Astrocyte (in vitro differentiated cells and primary cell): ENCODE measurements at regions not wholly inside any gene's neighbourhood (a gene's known extent, or its start where the extent isn't known, plus 50 kb on each side); places are given as distances from the start of the nearest gene placed in this dataset.

Source experiments
- DNase-seq: peaks from one replicate; pipeline ENCODE4 v3.0.0-alpha.2; 2010; ENCODE audit warnings: low read depth
- FAIRE-seq: peaks from 2 replicates; lab custom pipeline; 2011; peaks lifted over from hg19 to GRCh38; lab: Jason Lieb, UNC
- H2AFZ ChIP-seq: 2 replicates; pipeline ENCODE4 v1.6.0; 2012; ENCODE audit warnings: low read depth, low read length, inconsistent platforms
- H3K27ac ChIP-seq: 2 replicates; pipeline ENCODE4 v1.5.1; 2011; ENCODE audit warnings: low read depth, low read length, inconsistent platforms
- H3K27me3 ChIP-seq: 2 replicates; pipeline ENCODE4 v1.6.0; 2011; ENCODE audit warnings: low read length, inconsistent platforms; ENCODE audit not compliant: insufficient read depth
- H3K36me3 ChIP-seq: 2 replicates; pipeline ENCODE4 v1.5.1; 2011; ENCODE audit warnings: low read length, inconsistent platforms; ENCODE audit not compliant: insufficient read depth
- H3K4me1 ChIP-seq: 2 replicates; pipeline ENCODE4 v1.5.1; 2011; ENCODE audit warnings: low read length, inconsistent platforms; ENCODE audit not compliant: insufficient read depth
- H3K4me2 ChIP-seq: 2 replicates; pipeline ENCODE4 v1.6.0; 2012; ENCODE audit warnings: low read length, inconsistent platforms
- H3K4me3 ChIP-seq: 2 replicates; pipeline ENCODE4 v1.5.1; 2011; ENCODE audit warnings: low read depth, mild to moderate bottlenecking, low read length, inconsistent platforms; ENCODE audit not compliant: insufficient read depth
- H3K79me2 ChIP-seq: 2 replicates; pipeline ENCODE4 v1.6.0; 2012; ENCODE audit warnings: mild to moderate bottlenecking, low read length, inconsistent platforms; ENCODE audit not compliant: insufficient read depth
- H3K9ac ChIP-seq: 2 replicates; pipeline ENCODE4 v1.6.0; 2012; ENCODE audit warnings: mild to moderate bottlenecking, low read length, inconsistent platforms
- H3K9me3 ChIP-seq: 2 replicates; pipeline ENCODE4 v1.5.1; 2012; ENCODE audit warnings: low read depth, mild to moderate bottlenecking, low read length, inconsistent platforms; ENCODE audit not compliant: insufficient read depth
- H4K20me1 ChIP-seq: 2 replicates; pipeline ENCODE4 v1.6.0; 2012; ENCODE audit warnings: low read length, inconsistent platforms; ENCODE audit not compliant: insufficient read depth
- H3K27ac Mint-ChIP-seq: one replicate; pipeline ENCODE4 v1.8.0; 2021; ENCODE audit warnings: mild to moderate bottlenecking, mixed read lengths; ENCODE audit not compliant: unreplicated experiment
- H3K27me3 Mint-ChIP-seq: one replicate; pipeline ENCODE4 v1.8.0; 2021; ENCODE audit warnings: low read depth, mixed read lengths; ENCODE audit not compliant: unreplicated experiment
- H3K36me3 Mint-ChIP-seq: one replicate; pipeline ENCODE4 v1.8.0; 2021; ENCODE audit warnings: low read depth, mixed read lengths; ENCODE audit not compliant: unreplicated experiment
- H3K4me1 Mint-ChIP-seq: one replicate; pipeline ENCODE4 v1.8.0; 2021; ENCODE audit warnings: low read depth, mixed read lengths; ENCODE audit not compliant: unreplicated experiment
- H3K4me3 Mint-ChIP-seq: one replicate; pipeline ENCODE4 v1.8.0; 2021; ENCODE audit warnings: mild to moderate bottlenecking, moderate library complexity, mixed read lengths; ENCODE audit not compliant: unreplicated experiment
- H3K9me3 Mint-ChIP-seq: one replicate; pipeline ENCODE4 v1.8.0; 2021; ENCODE audit warnings: mild to moderate bottlenecking, mixed read lengths; ENCODE audit not compliant: unreplicated experiment
- EZH2 ChIP-seq: IDR thresholded peaks from 2 replicates; pipeline ENCODE4 v1.6.1; 2012; ENCODE audit warnings: mild to moderate bottlenecking, low read length, inconsistent platforms; ENCODE audit not compliant: insufficient read depth
- TF ChIP-seq, protein P1 (sequence below): IDR thresholded peaks from 2 replicates; pipeline ENCODE4 v1.5.1; 2011; ENCODE audit warnings: low read depth, mild to moderate bottlenecking, inconsistent platforms, low read length, moderate library complexity; ENCODE audit not compliant: insufficient read depth

DNA sequence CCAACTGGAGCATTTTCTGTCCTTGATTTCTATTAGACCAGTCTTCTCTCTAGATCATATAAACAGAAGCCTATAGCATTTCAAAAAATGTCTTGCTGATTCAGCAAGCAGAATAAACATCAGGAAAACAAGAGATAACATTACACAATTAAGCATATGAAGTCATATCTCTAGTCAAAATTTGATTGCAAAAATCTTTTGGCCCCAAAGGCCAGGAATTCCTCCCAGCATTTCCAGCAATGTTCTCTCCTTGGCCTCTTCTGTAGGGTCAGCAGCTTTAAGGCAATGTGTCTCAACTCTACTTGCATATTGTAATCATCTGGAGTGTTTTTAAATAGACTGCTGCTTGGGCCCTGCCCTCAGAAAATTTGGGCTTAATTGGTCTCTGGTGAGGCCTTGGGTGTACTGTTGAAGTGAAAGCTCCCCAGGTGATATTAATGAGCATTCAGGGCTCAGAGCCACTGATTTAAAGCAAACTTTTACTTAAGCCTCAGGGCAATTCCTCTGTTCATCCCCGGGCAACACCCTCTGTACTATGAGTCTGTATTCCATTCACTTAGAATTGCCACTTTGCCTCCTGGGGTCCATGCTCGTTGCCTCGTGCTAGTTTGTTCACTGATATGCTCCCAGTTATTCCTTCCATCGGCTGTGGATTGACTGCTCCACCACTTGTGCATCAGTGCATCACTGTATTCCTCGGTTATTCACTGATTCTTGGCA, 1072.6 kb downstream of the ROBO2 start:
- DNase-seq = no peak
- Mint-ChIP-seq H3K4me1 (no peaks in the 10 kb centered on the region), H3K27me3 (no peaks in the 10 kb centered on the region), H3K9me3 (no peaks in the 10 kb centered on the region), H3K4me3 (no peak overlapping the region), H3K27ac (no peak overlapping the region), H3K36me3 (no peaks in the 10 kb centered on the region)
- no peaks in the 10 kb centered on the region for H3K79me2 ChIP-seq
- H2AFZ ChIP-seq = no peak overlapping the region
- H3K9ac ChIP-seq = no peak overlapping the region
- H3K4me1 ChIP-seq = no peaks in the 10 kb centered on the region
- no peak overlapping the region for H3K27ac ChIP-seq
- FAIRE-seq = no peak
- no peaks in the 10 kb centered on the region for H3K9me3 ChIP-seq
- no peak overlapping the region for H3K4me2 ChIP-seq
- H3K4me3 ChIP-seq = no peak overlapping the region
- H3K27me3 ChIP-seq = no peaks in the 10 kb centered on the region
- TF ChIP-seq, protein P1, sequence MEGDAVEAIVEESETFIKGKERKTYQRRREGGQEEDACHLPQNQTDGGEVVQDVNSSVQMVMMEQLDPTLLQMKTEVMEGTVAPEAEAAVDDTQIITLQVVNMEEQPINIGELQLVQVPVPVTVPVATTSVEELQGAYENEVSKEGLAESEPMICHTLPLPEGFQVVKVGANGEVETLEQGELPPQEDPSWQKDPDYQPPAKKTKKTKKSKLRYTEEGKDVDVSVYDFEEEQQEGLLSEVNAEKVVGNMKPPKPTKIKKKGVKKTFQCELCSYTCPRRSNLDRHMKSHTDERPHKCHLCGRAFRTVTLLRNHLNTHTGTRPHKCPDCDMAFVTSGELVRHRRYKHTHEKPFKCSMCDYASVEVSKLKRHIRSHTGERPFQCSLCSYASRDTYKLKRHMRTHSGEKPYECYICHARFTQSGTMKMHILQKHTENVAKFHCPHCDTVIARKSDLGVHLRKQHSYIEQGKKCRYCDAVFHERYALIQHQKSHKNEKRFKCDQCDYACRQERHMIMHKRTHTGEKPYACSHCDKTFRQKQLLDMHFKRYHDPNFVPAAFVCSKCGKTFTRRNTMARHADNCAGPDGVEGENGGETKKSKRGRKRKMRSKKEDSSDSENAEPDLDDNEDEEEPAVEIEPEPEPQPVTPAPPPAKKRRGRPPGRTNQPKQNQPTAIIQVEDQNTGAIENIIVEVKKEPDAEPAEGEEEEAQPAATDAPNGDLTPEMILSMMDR = no peak
- TF ChIP-seq EZH2 = no peak
- no peaks in the 10 kb centered on the region for H4K20me1 ChIP-seq
- no peaks in the 10 kb centered on the region for H3K36me3 ChIP-seq

- peaks cover 2% of the 10 kb centered on the region for H3K9me3 ChIP-seq
- H3K36me3 ChIP-seq = no peaks in the 10 kb centered on the region
- no peaks in the 10 kb centered on the region for H3K79me2 ChIP-seq
- H3K27ac Mint-ChIP-seq = no peak overlapping the region
- DNase-seq = no peak
- no peaks in the 10 kb centered on the region for H4K20me1 ChIP-seq
- H3K4me1 ChIP-seq = no peaks in the 10 kb centered on the region
- H3K9ac ChIP-seq = no peak overlapping the region
- no peak for FAIRE-seq
- H3K27ac ChIP-seq = no peak overlapping the region
- no peak overlapping the region for H3K4me2 ChIP-seq
- TF ChIP-seq EZH2 = no peak
- TF ChIP-seq, protein P1 = no peak
- H3K36me3 Mint-ChIP-seq = no peaks in the 10 kb centered on the region
- H3K4me3 ChIP-seq = no peak overlapping the region
- H3K4me1 Mint-ChIP-seq = no peaks in the 10 kb centered on the region
- H2AFZ ChIP-seq = no peak overlapping the region
- H3K27me3 ChIP-seq = no peaks in the 10 kb centered on the region
- H3K27me3 Mint-ChIP-seq = no peaks in the 10 kb centered on the region
- no peak overlapping the region for H3K4me3 Mint-ChIP-seq
- H3K9me3 Mint-ChIP-seq = no peaks in the 10 kb centered on the region
Observed at GRCh38 chr3:78115983-78116382, 1076.1 kb downstream of the ROBO2 start.

- DNase-seq (peak; percentile 68), FAIRE-seq (no peak)
- no peaks in the 10 kb centered on the region for H3K36me3 Mint-ChIP-seq
- Histone ChIP-seq H3K36me3 (no peaks in the 10 kb centered on the region), H3K27ac (no peak overlapping the region), H4K20me1 (no peaks in the 10 kb centered on the region), H3K27me3 (no peaks in the 10 kb centered on the region), H3K79me2 (no peaks in the 10 kb centered on the region), H2AFZ (no peak overlapping the region), H3K9ac (no peak overlapping the region), H3K4me3 (no peak overlapping the region), H3K4me2 (no peak overlapping the region), H3K4me1 (no peaks in the 10 kb centered on the region), H3K9me3 (peaks cover 2% of the 10 kb centered on the region)
- H3K27me3 Mint-ChIP-seq = no peaks in the 10 kb centered on the region
- no peaks in the 10 kb centered on the region for H3K4me1 Mint-ChIP-seq
- no peak overlapping the region for H3K27ac Mint-ChIP-seq
- no peak for TF ChIP-seq EZH2
- TF ChIP-seq, protein P1 = no peak
- no peak overlapping the region for H3K4me3 Mint-ChIP-seq
- H3K9me3 Mint-ChIP-seq = no peaks in the 10 kb centered on the region
Observed at GRCh38 chr3:78116874-78117273, 1077.0 kb downstream of the ROBO2 start.
